LNCAP (cell line): ENCODE measurements at regions not wholly inside any gene's neighbourhood (a gene's known extent, or its start where the extent isn't known, plus 50 kb on each side); places are given as distances from the start of the nearest gene placed in this dataset.

Experiments
- CTCF ChIP-seq: fragments of 450-650 bp; IDR thresholded peaks from 2 replicates; pipeline ENCODE4 v1.5.1; 2017; ENCODE audit warnings: mild to moderate bottlenecking

- no peak for TF ChIP-seq CTCF
Observed at GRCh38 chr10:90480466-90480865, 377.4 kb downstream of the HTR7 start.

DNA sequence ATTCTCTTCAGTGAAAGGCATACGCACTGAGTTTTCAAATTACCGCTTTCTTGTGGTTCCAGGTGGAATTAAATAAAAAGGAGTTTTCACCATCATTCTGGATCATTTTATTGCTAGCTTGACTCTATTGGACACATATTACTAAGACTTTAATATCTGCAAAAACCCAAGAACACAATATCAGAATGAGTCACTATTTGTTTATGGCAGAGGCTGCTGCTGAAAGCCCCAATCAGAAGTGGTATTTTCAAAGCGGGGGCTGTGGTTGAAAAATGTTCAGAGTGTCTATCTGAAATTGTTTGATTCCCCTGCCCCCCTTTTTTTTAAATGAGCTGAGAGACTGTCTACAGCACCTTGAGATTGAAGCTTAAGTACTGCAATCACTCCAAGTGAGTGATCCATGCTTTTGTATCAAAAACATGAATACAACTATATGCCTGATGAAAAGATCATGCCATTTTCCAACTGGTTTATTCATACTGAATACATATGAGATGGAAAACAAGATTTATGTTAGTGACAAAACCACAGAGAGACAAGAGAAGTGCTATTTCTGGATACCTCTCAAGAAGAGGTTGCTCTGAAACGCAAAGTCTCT, 376.4 kb downstream of the HTR7 start:
- no peak for TF ChIP-seq CTCF

- TF ChIP-seq CTCF, result no peak
Observed at GRCh38 chr10:90484518-90484917, 373.3 kb downstream of the HTR7 start.

DNA sequence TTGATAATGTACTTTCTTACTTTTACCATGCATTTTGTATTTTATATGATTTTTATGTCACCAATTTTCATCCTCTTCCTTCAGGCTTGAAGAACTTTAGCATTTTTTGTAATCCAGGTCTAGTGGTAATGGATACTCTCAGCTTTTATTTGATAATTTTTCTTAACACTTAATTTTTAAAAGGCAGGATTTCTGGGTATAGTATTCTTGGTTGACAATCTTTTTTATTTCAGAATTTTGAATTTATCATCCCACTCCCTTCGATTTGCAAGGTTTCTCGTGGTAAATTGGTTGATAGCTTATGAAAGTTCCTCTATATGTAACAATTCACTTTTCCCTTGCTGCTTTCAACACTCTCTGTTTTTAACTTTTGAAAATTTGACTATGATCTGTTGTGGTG, 363.7 kb downstream of the HTR7 start:
- no peak for TF ChIP-seq CTCF

DNA sequence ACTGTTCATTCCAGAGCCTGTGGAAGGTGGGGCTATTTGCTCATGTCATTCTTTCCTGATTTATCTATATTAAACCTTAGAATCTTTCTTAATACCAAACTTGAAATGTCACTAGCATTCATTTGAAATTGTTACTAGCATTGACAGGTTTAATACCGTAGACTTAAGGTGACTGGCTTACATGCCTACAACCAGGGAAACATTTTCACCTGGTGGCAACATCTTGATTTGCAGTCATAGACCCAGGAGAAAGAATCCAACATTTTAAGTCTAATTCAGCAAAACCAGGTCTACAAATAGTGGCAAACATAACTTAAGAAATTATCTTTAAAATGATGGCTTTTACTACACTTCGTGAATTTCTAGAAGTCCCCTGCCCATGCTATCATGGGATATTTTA, 353.7 kb downstream of the HTR7 start:
- TF ChIP-seq CTCF, result no peak

DNA sequence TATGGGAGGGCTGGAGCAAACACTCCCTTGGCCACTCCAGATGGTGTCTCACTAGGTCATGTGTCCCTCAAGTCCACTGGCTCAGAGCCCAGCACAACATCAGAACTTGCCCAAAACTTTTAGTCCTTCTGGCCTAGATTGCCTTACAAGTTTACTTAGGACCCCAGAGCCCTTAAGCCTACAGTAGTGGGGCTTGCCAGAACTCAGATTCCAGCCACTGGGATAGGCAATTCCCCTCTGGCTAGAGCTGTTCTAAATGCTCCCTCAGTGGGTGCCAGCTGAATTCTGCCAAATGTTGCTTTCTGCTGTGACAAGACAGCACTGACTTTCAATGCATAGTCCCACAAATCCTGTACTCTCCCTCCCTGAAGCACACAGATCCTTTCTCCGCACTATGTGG, 331.1 kb downstream of the HTR7 start:
- TF ChIP-seq CTCF, result no peak

- no peak for TF ChIP-seq CTCF
Observed at GRCh38 chr10:90530521-90530920, 327.3 kb downstream of the HTR7 start.

GRCh38 chr10:90557385-90557784, 300.5 kb downstream of the HTR7 start:
- TF ChIP-seq CTCF, result no peak
